Suprapubic skin (tissue), 3 donors: ENCODE measurements at regions not wholly inside any gene's neighbourhood (a gene's known extent, or its start where the extent isn't known, plus 50 kb on each side); places are given as distances from the start of the nearest gene placed in this dataset.

ENCODE experiments used
- CTCF ChIP-seq, 2 donors: fragments of 200-600 bp in 1 of 2; fragments of 450-650 bp in 1 of 2; sonication (generic) in 1 of 2; IDR thresholded peaks; one replicate each; pipeline ENCODE4 v1.5.1; 2016 to 2019; ENCODE audit warnings: antibody characterized with exemption in 2 of 2, mild to moderate bottlenecking in 1 of 2, moderate library complexity in 1 of 2
- POLR2A ChIP-seq, 2 donors: fragments of 450-650 bp; IDR thresholded peaks; one replicate each; pipeline ENCODE4 v1.6.1; 2017; ENCODE audit warnings: antibody characterized with exemption in 2 of 2, mild to moderate bottlenecking in 2 of 2, moderate library complexity in 2 of 2

DNA sequence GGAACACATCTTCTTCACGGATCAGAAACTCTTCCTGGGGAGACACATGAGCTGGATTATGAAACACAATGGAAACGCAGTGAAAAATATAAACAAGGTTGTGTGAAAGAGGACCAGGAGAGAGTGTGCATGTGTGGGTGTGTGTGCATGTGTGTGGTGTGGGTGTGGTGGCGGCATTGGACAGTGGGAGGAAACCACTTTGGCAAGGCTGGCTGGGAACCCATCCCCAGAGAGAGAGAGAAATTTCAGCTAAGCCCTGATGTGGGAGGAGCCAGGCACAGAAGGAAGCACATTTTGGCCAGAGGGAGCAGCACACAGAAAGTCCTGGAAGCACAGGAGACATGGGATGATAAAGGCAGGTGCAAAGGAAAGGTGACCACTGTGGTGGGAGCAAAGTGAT is 147.6 kb upstream of the COPS8 start:
- TF ChIP-seq POLR2A (IDR thresholded peaks at IDR 0.05), result no peak
- TF ChIP-seq CTCF (IDR thresholded peaks at IDR 0.05), result no peak
